Hematopoietic multipotent progenitor cell treated with erythropoietin and hydrocortisone succinate and interleukin-3 and kit ligand, for 4 days (in vitro differentiated cells): ENCODE measurements at regions not wholly inside any gene's neighbourhood (a gene's known extent, or its start where the extent isn't known, plus 50 kb on each side); places are given as distances from the start of the nearest gene placed in this dataset.
A peak's percentile ranks its signal among the peaks of the same experiment; 100 is the strongest.

Experiments
- DNase-seq: peaks from one replicate; pipeline ENCODE4 v3.0.0-alpha.2; 2015

DNA sequence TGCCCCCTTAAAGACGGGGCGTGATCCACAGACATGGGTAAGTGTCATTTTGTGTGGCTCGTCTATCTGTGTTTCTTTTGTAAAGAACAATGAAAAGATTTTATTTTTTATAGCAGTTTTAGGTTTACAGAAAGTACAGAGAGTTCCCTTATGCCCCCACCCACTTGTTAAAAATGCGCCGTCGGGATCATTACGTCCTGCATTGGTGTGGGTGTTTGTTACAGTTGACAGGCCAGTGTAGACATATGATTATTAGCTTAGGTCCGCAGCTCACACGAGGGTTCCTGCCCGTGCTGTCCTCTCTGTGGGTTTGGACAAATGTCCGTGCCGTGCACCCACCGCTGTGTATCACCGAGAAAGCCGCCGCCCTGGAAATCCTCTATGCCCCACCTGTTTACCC, 50.5 kb downstream of the RGS12 start:
- no peak for DNase-seq

DNA sequence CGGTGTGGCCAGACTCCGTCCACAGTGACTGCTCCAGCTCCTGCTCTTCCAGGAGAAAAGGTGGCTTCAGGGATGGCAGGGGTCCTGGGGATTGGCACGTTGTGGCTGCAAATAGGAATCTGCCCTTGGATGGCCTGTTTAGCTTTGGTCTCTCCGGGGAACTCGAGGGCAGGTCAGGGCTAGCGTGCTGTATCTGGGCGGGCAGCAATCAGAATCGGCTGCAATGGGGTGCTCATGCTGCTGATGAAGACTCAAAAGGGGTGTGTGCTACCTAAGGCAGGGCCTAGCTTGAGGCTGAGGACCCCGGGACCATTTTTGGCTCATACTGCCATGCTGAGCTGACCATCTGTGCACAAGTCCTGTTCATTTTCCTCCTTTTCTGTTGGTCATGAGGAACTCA, 51.3 kb downstream of the RGS12 start:
- DNase-seq = no peak

DNA sequence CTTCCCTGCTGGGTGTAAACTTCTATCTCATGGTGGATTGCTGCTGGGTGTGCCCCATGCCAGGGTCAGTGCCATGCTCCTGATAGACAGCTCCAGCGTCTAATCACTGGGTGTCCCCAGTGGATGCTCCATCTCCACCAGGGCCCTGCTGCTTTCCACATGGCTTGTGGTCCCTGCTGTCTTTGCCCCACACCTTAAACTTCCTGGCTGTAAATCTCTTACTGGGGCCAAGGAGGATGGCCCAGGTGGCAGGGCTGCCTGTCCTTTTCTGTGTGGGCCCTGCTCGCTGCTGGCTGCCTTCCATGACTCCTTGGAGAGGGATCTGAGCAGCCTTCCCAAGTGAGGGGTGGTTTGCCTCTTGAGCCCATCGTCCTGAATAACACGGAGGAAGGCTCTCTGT, 51.8 kb downstream of the RGS12 start:
- DNase-seq = no peak

DNA sequence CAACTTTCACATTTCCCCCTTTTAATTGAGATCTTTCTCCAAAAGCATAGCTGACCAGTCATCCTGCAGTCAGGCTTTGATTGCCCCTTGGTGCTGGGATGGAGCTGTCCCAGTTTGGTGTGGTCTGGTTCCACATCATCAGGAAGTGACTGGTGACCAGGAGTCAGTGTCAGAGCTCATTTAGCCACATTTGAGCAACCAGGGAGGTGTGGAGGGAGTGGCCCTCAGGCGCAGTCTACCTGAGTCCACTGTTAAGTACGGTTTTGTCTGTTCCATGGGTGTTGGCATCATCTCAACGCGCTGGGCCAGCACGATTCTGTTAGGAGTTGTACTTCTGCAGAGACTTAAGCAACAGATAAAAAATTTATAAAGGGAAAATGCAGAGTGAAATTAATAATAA, 52.6 kb downstream of the RGS12 start:
- DNase-seq = no peak

DNA sequence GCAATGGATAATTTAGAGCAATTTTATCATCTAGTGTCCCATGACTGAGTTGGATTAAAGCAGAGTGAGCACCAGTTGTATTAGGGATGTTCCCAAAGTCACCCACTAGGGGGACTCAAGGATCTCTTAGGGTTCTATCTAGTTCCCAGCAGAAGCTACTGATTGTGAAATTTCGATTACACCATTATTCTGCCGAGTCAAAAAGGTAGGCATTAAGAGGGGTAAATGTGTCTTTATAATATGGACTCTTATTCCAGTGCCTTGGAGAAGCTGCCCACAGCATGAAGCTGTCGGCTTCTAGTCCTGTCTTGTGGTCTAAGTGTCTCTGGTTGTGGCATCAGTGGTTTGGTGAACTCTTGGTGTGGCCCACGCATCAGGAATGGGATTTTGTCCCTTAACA, 53.3 kb downstream of the RGS12 start:
- peak; percentile 92 for DNase-seq

DNA sequence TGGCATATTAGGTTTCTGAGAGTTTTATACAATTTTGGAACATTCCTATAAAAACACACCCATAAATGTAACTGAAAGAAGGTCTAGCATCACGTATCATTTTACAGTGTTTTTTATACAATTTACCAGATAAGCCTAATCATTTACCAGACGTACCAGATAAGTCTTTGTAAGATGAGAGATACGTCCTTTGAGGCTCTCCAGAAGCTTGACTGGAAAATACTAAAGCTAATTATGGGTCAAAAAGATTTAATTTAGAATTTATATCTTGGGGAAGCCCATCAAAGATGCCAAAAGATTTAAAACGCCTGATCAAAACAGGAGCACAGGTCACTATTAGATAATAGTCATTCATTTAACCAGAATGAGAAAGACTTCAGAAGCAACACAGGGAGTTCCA, 55.0 kb downstream of the RGS12 start:
- no peak for DNase-seq

DNA sequence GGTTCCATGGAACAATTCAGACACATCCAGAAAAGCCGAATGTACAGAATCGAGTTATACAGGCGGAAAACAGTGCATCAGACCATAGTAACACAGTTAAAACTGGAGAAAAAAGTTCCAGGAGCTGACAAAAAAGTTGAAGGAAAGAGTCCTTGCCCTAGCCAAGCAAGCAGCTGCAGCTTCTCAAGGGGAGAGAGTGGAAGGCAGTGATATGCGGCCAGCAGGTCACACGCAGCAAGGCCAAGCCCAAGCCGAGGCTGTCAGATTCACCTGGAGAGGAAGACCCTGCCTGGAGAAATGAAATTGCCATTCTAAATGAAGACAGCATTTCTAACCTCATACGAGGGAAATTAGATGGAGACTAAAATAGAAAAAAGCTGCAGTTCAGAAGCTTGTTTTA, 55.8 kb downstream of the RGS12 start:
- DNase-seq = no peak

DNA sequence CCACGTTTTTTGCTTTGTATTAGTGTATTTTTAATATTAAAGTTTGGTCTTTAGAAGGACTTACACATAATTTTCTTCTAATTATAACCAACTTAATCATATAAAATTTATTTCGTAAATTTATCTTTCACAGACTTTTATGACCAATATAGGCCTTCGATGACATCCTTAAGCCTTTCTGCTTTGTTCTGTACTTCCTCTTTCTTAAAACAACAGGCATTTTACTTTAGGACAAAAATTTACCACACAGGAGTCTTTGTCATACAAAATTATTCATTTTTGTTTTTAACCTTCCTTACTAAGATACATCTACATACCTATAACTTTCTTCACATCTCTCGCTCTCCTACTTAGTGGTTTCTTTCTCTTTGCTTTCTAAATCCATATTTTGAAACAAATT, 56.3 kb downstream of the RGS12 start:
- peak; percentile 39 for DNase-seq

DNA sequence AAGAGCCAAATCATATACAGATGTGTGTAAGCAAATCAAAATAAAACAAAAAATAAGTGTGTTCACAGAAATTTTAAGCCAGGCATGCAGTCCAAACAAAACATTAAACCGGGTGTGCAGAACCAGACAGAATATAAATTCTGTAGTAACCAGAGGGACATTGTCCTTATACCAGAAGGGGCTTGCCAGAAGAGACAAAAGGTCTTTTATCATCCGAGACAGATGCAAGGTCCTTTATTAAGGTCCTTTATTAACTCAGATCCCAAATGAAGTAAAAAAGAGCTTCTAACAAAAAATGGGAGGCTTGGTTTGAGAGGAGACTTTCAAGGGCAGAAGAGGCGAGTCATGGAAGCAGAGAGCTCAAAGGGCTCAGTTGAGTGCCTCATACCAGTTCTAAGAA, 59.2 kb downstream of the RGS12 start:
- no peak for DNase-seq

DNA sequence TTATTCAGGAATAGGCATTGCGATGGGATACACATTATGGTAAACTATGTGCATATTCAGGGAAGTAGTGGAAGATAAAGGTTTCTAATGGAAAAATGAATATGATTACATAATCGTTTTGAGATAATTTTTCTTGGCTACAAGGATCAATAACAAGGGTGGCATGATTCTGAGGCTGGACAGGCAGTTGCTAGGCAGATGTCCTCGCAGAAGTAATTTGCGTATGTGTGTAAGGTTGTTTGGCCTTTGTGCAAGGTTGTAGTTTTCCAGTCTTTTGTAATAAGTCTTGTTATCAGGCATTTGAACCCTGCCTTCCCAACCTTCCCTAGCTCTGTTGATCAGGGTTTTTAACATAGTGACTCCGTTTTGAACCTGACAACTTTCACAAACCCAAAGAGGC, 59.7 kb downstream of the RGS12 start:
- DNase-seq = no peak

DNA sequence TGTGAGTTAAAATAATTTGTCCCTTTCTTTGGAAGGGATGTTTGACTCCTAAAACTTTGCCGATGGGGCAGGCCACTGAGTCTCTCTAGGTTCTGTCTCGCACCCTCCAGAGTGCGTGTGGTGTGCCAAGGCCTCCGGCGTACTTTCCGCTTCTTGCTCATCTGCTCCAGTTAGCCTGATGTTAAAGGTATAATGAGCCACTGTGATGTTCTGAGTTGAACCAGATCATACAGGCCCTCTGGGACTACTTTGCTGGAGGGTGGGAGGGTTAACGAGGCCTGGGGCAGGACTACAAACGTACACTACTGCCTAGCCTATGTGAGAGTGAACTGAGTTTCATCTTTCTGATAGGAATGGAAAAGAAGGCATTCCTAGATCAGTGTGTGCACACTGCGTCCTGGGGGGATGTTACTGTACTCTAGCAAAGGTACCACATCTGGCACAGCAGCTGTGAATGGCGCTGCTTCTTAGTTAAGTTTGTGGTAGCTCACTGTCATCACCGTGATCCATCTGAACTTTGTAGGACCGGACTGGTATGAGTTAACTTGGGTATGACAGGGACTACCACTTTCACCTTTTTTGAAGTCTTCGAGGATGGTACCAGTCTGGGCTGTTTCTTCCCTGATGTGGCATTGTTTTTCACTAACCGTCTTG, 60.2 kb downstream of the RGS12 start:
- DNase-seq = no peak

DNA sequence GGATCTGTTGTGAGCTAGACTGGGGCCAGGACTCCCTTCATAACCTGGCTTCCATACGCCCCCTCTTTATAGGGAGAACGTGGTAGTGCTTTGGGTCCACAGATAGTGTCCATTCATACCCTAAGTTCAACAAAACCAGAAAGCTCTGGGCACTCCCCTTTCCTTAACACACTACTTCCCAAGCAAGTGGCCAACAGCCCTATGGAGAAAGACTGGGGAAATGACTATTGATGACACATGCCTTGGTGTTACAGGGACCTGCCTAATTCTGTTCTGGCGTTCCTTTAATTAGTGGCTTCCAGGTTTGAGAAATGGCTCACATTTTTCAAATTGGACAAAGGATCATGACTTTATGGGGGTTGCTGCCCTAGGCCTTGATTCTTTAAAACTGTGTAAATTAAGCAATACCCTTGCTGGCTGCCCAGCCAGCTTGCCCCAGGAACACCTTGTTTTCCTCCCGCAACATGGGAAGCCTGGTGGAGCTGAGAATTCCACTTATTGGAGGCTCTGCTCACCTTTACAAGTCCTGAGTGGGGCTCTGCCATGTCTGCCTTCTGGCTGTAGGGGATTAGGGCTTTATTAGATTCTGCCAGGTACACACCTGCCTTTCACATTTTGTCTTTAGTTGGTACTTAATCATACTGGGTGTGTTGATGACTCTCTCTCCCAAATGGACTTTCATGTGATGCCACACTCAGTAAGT, 61.1 kb downstream of the RGS12 start:
- DNase-seq = no peak

DNA sequence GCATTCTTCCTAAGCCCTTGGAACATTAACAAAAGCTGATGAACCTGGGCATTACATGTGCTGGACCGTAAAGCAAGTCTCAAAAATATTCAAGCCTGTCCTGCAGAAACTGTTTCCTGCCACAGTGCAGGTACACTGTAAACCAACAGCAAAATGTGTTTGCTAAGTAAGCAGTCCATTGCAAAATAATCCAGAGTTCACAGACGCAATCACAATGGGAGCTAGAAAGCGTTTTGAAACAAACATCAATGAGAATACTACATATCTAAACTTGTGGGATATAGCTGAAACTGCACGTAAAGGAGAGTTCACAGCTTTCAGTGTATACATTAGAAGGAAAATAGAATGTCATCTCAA, 61.6 kb downstream of the RGS12 start:
- no peak for DNase-seq

DNA sequence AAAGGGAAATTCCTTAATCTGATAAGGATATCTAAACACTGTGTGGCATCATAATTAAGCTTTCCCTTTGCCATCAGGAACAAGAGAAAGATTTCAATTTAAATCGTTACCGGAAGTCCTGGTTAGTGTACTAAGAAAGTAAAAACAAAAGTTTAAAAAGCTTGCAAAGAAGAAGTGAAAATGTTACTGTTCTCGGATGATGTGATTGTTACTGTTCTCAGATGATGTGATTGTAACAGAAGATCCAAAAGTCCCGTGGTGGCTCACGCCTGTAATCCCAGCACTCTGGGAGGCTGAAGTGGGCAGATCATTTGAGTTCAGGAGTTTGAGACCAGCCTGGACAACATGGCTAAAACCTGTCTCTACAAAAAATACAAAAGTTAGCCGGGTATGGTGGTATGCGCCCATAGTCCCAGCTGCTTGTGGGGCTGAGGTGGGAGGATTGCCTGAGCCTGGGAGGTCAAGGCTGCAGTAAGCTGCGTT, 62.5 kb downstream of the RGS12 start:
- DNase-seq = no peak

DNA sequence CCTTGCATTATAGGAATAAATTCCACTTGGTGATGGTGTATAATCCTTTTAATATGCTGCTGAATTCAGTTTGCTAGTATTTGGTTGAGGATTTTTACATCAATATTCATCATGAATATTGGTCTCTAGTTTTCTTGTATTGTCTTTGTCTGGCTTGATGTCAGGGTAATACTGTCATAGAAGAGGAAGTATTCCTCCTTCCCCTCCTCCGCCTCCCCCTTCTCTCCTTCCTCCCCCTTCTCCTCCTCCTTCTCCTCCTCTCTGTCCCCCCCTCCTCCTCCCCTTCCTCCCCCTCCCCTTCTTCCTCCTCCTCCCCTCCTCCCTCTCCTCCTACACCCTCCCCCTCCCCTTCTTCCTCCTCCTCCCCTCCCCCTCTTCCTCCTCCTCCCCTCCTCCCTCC, 65.8 kb downstream of the RGS12 start:
- DNase-seq = peak; percentile 53

DNA sequence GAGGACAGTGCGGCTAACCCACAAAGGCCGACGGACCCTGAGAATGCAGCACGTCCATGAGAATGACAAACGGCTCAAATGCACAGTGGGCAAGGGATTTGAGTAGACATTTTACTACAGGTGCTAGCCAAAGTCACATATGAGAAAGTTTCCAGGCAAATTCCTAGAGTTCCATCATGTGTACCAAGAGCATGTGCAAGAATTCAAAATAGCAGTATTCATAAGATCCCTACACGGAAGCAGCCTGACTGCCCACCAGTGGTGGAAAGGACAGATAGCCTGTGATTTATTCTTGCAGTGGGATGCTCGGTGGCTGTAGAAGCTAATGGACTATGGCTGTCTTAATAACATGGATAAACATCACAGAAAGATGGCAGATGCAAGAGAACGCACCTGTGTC, 68.0 kb downstream of the RGS12 start:
- DNase-seq = no peak

DNA sequence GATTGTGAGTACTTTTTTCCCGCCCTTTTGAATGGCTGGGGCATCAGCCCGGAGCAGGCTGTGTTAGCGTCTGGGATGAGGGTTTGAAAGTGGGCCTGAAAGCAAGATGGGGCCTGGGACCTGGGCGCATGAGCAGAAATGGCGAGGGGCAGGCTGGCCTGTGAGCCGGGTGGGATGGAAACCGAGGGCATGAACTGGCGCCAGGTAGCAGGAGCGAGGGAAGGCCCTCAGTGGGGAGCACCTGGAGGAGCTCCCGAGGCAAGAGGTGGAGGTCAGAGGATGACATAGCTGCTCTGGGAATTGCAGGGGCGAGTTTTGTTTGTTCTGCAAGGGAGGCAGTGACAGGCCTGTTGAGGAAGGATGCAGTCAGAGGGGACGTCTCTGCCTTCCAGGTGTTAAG, 68.6 kb downstream of the RGS12 start:
- no peak for DNase-seq

DNA sequence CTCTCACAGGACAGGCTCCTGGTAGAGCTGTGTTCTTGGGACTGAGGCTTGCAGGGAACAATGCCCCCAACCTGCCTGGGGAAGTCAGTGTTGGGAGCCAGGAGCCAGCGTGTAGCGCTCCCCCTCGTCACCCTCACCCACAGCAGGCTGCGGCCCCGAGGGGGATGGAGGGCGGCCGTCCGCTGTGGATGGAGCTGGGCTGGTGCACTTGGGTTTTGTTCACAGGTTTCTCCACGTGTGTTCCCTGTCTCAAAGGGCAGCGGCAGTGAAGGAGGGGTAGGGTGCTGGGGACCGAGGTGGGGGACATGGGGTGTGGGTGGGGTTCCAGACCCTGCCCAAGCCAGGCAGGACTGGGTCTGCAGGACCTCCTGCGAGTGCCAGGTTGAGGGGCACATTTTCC, 69.1 kb downstream of the RGS12 start:
- DNase-seq = no peak

DNA sequence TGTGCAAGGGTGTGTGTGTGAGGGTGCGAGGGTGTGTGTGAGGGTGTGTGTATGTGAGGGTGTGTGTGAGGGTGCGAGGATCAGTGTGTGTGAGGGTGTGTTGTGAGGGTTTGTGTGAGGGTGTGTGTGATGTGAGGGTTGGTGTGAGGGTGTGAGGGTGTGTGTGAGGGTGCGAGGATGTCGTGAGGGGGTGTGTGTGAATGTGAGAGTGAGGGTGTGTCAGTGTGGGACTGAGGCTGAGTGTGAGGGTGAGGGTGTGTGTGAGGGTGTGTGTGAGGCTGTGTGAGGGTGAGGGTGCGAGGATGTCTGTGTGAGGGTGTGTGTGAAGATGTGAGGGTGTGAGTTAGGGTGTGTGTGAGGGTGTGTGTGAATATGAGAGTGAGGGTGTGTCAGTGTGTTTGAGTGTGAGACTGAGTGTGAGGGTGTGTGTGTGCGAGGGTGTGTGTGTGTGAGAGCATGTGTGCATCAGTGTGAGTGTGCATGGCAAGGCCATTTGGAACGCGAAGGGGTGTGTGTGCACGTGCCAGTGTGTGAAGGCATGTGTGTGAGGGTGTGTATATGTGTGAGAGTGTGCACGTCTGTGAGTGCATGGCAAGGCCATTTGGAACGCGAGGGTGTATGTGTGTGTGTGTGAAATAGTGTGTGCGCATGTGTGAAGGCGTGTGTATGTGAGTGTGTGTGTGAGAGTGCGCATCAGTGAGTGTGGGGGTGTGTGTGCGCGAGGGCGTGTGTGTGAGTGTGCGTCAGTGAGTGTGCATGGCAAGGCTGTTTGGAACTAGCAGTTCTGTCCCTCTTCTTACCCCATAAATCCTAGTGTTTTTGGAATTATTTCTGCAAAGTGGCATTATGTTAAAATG, 69.8 kb downstream of the RGS12 start:
- DNase-seq = no peak

DNA sequence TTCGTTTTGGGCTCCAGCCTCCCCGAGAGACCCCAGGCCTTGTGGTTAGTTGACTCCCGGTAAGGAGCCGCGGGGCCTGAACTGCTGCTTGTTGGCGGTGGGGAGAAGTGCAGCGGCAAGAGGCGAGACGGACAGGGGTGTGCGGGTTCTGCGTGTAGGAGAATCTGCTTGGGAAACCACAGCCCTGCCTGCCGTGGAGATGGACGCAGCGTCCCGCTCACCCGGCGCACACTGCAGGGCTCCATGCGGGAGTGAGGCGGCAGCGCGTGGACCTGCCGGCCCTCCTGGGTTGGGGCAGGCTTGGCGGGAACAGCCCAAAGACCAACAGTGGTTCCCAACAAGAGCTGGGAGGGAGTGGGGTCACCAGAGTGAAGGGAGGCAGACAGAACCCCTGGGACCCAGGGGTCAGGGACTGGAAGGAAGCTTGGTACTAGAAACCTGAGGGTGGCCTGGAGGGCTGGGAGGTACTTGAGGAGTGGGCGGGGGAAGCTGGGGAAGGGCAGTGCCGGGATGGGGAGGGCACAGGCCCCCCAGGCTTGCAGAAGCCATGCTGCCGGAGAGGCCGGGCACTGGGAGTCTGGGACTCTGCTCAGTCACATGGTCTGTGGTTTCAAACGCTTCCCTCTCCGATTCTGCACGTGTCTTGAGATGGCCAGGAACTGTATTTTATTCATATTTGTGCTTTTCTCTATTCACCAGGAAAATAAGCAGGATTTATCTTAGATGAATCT, 70.8 kb downstream of the RGS12 start:
- peak; percentile 53 for DNase-seq

DNA sequence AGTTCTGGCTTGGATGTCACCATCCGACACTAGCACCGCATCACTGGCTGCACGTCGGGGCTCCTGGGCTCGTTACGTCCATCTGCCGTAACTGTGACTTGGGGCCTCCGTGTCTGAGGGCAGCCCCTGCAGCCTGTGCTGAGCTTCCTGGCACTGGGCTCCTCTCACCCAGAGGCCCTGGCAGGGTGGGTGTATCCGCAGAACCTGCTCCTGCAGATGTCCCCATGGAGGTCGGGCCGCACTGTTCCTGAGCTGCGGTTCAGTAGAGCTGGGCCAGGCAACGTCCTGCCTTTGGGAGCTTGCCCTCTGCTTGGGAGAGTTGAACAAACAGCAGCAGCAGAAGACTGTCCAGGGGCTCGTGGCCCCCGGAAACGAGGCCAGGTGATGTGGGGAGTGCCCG, 71.4 kb downstream of the RGS12 start:
- DNase-seq = no peak

DNA sequence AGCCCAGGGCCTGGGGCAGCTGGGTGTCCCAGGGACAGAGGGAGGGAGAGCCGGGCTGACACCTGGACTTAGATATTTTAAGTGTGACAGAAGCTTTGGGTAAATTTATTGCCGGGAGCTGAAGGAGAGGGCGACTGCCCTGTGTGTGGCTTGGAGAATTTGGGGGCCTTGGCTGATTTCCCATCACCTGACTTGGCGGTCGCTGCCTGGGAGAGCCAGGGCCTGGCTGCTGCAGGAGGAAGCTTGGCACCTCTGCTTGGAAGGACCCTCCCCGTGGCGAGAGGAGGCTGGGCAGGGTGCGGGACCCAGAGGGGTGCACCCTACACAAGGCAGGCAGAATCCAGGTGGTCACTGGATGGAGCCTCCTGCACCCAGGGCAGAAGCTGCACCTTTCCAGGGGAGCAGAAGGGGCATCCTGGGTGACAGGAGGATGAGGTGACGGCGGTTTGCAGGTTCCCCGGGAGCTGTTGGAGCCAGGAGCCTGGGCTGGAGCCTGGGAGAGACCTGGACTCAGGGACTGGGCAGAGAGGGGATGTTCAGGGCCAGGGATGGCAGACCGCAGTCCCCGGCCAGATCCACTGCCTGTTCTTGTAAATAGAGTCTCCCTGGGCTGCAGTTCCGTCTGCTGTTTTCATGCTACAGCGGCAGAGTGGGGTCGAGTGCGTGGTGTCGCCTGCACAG, 72.0 kb downstream of the RGS12 start:
- DNase-seq = no peak

DNA sequence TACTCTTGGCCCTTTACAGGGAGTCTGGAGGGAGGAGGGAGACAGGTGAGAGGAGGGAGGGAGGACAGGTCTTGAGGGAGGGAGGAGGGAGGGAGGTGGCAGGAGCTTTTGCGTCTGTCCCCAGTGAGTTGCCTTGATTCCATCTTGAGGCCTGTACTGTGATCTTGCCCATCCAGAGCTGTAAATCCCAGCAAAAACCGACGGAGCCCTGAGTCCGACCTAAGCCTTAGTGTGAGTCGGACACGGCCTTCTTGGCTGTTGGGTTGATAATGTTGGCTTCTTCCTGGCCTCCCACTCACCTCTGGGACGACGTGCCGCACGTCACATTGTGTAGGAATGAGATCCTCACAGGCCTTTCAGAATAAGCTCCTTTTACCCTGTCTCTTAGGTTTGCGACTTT, 72.5 kb downstream of the RGS12 start:
- DNase-seq = no peak
